ENCODE measurements at regions not wholly inside any gene's neighbourhood (a gene's known extent, or its start where the extent isn't known, plus 50 kb on each side); places are given as distances from the start of the nearest gene placed in this dataset.

DNA sequence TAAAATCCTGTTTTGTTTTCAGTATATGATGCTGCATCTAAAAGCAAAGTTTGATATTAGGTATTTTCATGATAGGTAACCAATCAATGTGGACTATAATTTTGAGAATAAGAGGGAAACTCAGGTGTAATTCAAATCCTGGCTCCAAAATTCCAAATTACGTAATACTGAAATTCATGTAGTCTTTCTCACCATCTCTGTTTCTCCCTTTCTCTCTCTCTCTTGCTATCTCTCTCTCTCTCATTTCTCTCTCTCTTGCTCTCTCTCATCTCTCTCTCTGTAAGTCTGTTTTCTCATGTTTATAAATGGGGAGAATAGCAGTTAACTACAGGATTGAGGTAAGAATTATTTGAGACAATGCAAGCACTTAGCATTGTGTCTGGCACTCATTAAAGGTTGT, 401.1 kb upstream of the TLE4 start:
- FAIRE-seq: no peak

DNA sequence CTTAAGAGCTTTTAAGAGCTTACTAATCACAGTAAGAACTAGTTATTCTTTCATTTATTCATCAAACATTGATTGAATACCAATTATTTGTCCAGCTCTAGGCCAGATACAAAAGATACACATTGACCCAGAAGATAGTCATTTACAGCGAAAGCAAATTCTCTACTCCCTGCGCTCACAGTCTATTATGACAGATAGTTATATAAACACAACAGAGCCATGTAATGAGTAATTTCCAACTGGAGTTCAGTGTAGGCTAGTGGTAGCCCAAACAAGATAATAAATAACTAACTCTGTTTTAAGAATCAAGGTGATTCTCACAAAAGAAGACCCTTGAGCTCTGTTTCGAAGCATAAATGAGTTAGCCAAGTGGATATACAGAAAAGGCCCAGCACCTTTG, 397.8 kb upstream of the TLE4 start:
- no peak for FAIRE-seq

DNA sequence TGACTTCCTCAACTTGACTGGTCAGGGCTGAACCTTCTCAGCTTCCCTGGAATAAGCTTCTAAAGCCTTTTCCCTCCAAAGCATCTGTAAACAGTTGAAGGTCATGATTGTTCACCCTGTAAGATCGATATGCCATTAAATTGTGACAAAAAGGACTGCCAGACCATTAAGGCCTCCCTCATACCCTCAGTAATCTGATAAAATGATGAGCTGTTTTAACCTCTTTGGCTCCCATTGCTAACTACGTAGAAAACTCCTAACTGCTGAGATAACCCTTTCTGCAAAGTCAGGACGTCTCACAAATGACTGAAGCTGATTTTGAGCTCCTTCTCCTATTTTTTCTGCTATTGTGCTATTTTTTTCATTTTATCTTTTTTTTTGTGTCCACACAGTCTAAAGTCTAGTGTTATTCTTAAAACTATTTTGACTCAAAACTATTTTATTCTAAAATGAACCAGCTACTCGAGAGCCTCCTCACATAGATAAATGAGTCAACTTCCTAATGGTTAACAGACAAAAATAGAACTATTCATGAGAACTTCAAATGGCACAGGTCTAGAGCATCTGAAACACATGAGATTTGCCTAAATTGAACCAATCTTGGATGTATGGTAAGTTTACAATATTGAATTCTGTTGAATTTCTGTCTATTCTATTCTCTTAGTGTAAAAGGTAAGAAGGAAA, 395.6 kb upstream of the TLE4 start:
- no peak for FAIRE-seq

DNA sequence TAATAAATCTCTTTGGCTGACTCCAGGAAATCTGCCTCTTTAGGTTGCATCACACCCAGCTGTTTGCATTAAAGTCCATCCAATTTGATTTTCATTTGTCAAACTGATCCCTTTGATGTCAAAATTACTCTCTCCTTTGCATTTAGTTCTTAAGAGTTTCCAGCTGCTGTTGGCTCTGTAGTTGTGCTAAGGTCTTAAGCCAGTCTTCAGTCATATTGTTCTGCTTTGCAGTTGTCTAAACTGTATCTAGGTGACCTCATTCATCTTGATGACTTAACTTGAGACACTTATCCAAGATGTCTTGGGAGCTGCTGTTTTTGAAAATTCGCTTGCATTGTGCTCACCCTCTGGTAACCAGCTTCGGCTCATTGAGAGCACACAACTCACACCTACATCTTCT, 386.9 kb upstream of the TLE4 start:
- FAIRE-seq: no peak

DNA sequence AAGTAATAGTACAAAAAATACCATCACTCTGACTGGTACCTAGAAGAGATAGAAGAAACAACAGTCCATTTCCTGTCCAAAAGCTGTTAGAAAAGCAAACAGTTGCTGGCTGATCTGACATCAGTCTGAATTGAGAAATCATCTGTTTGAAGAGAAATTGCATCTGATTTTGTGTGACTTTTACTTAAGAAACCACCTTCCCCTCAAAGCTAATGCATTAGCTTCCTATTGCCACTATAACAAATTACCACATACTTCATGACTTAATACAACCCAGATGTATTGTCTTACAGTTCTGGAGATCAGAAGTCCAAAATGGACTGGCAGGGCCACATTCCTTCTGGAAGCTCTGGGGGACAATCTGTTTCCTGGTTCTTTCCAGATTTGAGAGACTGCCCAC, 385.9 kb upstream of the TLE4 start:
- FAIRE-seq: no peak

DNA sequence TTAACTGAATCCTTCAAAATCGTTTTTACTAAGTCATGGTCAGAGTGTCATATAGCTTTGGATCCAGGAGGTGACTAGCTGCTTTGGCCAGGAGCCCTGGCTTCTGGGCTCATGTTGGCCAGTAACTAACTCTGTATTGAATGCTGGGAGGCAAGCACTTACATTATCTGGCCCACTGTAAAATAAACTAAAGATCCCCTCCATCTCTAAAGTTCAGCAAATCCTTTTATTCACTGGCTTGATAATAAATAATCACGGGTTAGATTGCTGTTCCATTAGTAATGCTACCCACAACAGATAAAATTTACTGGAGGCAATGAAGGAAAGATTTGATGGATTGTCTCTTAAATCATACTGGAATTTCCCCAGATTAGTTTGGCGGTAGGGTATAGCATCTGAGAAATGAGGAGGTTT, 382.2 kb upstream of the TLE4 start:
- no peak for FAIRE-seq

DNA sequence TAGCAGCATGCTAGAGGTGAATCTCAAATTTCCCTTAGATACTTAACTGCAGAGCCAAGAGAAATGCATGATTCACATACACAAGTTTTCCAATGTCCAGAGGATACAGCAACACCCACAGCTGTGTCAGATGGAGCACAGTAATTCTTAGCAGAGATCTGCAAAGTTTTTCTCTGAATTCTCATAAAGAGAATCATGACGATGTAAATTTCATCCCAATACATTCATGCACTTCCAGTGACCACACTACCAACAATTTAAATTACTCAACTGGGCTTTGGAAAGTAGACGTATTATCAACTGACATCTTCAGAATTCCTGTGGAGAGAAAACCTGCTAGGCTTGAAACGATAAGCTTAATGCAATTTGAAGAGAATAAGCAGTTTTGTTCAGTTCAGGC, 378.8 kb upstream of the TLE4 start:
- no peak for FAIRE-seq

DNA sequence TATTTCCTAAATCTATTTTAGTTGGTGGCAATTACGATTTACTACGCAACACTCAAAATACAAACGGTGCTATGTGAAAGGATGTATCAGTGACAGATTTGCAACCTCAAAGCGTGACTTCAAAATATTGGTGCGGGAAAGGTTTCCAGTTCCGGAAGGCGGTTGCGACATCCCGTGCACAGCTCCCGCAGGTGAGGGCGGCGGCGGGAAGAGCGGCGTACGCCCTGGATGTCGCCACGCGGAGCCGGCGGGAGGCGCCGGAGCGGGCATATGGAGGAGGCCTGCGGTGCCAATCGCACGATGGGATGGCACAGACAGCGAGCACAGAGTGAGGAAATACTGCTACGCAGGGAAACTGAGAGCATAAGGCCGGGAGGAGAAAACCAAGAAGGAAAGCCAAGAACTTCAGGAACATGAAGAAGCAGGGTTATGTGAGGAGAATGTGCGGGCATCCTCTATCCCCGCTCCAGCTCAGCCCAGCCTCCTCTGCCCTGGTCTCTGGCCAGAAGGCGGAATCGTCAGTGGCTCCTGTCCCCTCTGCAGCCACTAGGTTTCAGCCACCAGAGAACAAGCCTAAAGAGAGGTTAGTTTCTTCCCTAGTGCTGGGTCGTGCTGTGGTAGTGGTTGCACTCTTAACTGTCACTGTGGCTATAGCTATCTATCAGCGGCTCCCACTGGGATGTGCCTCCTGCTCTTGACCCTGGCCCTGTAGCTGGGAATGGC, 378.1 kb upstream of the TLE4 start:
- no peak for FAIRE-seq

- FAIRE-seq: no peak
Observed at GRCh38 chr9:79195879-79196278, 375.9 kb upstream of the TLE4 start.

DNA sequence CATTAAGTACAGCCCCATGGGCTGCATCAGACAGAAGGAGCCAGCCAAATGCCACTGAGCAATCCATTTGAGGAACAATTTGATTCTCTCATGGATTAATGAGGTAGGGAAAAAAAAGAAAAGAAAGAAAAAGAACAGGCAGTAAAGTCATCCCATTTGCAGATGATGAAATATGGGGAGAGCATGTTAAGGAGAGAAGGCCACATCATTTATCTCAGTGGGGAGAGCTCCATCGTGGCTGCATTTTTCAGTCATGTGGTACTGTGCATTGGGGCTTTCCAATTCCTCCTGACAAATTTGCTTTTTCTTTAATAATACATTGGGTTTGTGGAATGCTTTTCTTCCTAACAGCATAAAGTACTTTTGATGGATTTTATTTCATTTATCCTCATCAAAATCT, 375.2 kb upstream of the TLE4 start:
- no peak for FAIRE-seq

DNA sequence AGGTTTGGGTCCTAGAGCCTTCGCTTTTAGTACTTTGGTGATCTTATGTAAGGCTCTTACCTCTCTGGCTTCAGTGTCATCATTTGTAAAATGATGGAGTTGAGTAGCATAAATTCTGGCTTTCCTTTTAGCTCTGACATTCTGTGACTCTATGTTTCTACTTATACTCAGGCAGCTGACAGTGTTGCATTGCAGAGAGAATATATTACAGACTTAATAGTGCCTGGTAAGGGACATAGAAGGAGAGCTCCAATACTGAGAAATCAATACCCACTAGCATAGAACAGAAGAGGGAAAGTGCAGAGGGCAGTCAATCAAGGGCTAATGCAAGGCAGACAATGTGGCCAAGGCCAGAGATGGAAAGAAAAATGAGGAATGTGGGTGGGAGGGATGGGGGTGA, 371.4 kb upstream of the TLE4 start:
- no peak for FAIRE-seq

- FAIRE-seq: no peak
Observed at GRCh38 chr9:79201636-79202035, 370.1 kb upstream of the TLE4 start.

- FAIRE-seq: no peak
Observed at GRCh38 chr9:79208791-79209396, 362.9 kb upstream of the TLE4 start.

GRCh38 chr9:79210541-79211243, 361.1 kb upstream of the TLE4 start:
- FAIRE-seq: no peak

DNA sequence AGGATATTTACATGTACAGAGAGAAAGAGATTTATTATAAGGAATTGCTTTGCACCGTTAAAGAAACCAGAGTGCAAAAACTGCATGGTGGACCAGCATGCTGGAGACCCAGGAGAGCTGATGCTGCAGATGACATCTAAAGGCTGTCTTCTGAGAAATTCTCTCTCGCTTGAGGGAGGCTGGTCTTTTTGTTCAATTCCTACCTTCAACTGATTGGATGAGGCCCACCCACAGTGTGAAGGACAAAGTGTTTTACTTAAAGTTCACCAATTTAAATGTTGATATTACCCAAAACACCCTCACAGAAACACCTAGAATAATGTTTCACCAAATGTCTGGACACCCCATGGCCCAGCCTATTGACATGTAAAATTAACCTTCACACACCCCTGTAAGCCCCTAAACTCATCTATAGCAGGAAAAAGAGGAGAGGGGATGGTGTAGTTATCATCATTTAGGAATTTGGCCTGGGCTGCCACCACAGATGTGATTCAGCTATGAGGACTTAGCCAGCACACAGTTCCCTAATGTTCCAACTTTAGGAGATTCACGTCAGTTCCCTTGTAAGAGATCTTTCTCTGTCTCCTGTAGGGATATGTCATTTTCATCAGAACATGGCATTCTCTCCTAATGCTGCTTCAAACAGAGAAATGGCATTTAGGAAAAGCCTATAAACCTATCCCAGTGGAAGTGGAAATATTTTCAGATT, 358.2 kb upstream of the TLE4 start:
- FAIRE-seq: no peak

DNA sequence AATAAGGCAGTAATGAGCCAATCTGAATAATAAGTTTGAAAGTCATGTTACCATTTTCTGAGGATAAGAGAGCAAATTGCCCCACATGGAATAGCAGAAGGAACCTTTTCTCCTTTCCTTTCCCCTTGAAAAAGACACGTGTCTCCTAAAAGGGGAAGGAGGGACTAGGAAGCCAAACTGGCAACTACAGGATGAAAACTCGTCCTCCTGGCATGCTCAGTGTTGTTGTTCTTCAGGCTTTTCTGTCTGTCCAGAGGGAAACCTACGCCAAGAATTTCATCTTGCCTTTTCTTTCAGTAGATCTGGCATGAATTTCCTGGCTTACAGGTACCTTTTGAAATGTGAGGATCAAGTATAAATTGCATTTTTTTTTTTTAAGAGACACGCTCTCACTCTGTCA, 355.9 kb upstream of the TLE4 start:
- FAIRE-seq: no peak

DNA sequence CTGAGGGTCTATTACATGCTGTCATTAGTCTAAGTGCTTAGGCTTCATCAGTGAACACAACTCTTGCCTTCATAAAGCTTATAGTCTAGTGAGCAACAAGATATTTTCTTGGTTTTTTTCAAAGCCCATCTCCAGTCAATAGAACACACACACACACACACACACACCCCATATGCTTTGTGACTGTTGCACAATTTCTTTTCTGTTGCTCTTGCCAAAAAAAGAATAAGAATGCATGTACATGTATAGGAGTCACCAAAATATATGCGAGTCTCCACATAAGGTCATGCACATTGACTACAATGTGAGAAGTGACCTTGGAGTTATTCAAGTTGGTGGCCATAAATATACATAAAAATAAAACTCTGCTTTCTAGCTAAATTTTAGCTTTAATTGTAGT, 351.5 kb upstream of the TLE4 start:
- no peak for FAIRE-seq

DNA sequence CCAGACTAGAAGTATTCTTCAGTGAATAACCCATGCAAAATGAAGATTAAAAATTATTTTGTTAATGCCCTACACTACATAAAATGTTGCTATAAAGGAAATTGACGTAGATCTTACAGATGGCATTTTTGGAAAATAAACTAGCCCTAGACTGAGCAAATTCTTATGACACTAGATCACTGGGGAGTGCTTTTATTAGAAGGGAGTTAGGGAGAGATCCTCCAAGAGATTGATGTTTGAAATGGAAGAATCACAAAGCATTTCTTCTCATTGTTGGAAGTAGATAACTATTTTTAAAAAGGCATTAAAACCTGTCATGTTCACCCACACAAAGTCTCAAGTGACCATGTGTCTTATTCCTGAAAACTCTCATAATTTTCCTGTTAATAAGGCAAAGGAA, 351.1 kb upstream of the TLE4 start:
- no peak for FAIRE-seq

GRCh38 chr9:79221084-79221483, 350.7 kb upstream of the TLE4 start:
- FAIRE-seq: no peak

GRCh38 chr9:79222483-79222882, 349.3 kb upstream of the TLE4 start:
- no peak for FAIRE-seq

DNA sequence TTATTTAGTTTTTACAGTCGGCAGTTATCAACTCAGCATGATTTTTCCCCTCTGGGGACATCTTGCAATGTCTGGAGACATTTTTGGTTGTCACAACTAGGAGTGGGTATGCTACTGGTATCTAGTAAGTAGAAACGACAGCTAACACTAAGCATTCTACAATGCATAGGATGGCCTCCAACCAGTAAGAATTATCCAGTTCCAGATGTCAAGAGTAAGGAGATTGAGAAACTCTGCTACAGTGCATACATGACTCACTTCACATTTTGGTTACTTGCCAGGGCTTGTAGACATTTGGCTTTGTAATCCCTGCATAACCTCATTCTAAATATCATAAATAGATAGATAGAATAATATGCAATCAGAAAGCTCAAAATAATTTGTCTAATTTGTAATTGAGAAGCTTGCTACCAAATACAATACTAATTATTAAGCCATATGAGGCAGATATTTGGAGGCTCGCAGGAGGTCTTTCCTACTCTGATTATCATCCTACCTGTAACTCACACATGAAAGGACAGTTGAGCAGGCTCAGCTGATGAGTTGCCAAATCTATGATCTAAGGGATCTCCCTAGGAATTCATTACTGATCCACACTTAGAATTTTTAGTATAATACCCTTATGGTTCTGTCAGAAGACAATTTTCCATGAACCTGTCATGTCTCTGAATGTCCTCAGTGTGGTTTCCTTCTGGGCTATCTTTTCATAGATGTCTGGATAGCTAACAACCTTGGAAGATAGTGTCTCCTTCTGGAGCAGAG, 346.9 kb upstream of the TLE4 start:
- no peak for FAIRE-seq

GRCh38 chr9:79233542-79233941, 338.2 kb upstream of the TLE4 start:
- FAIRE-seq: no peak
